Adrenal gland (tissue), 9 donors: ENCODE measurements at regions not wholly inside any gene's neighbourhood (a gene's known extent, or its start where the extent isn't known, plus 50 kb on each side); places are given as distances from the start of the nearest gene placed in this dataset.
"Not testable (repeated sequence)": the region's sequence is repeated elsewhere in the genome, so short reads cannot be mapped to it uniquely, and the experiment has no call there.

Experiments
- DNase-seq, 7 donors: peaks; one replicate each; pipeline ENCODE4 v3.0.0-alpha.2; 2019 to 2020
- H3K27ac ChIP-seq, 5 donors: fragments of 200-600 bp; sonication (generic) in 4 of 5; 1 replicate in 3 of 5; 2 replicates in 2 of 5; pipeline versions ENCODE4 v1.5.1 to v1.8.0; 2016 to 2020; ENCODE audit warnings: mild to moderate bottlenecking in 1 of 5
- H3K27me3 ChIP-seq: fragments of 200-600 bp; 2 replicates; pipeline ENCODE4 v1.8.0; 2021
- H3K36me3 ChIP-seq, 2 donors: fragments of 200-600 bp; replicated peaks in 1 of 2; 1 replicate in 1 of 2; 2 replicates in 1 of 2; pipeline versions ENCODE4 v1.5.1 to v1.8.0; 2018 to 2022
- H3K4me1 ChIP-seq, 2 donors: fragments of 200-600 bp; replicated peaks in 1 of 2; 1 replicate in 1 of 2; 2 replicates in 1 of 2; pipeline versions ENCODE4 v1.5.1 to v1.8.0; 2018 to 2021
- H3K4me3 ChIP-seq, 4 donors: fragments of 200-600 bp; sonication (generic) in 3 of 4; one replicate each; pipeline ENCODE4 v1.5.1; 2016 to 2018
- H3K9me3 ChIP-seq, 3 donors: fragments of 200-600 bp; sonication (generic) in 1 of 3; replicated peaks in 1 of 3; 1 replicate in 2 of 3; 2 replicates in 1 of 3; pipeline versions ENCODE4 v1.5.1 to v1.8.0; 2016 to 2021
- POLR2A ChIP-seq, 2 donors: fragments of 450-650 bp; IDR thresholded peaks; one replicate each; pipeline ENCODE4 v1.6.1; 2017; ENCODE audit warnings: antibody characterized with exemption in 2 of 2, mild to moderate bottlenecking in 2 of 2, moderate library complexity in 1 of 2
- WGBS, 4 donors: extraction: QIAGEN DNeasy Blood & Tissue Kit in 2 of 4; methylation state at CpG; one replicate each; pipeline versions ENCODE4 v1.1.5 to v1.1.7; 2013 to 2017; 5-methylcytosine and 5-hydroxymethylcytosine counted together
- intact Hi-C, 2 donors: fragments of 100-400 bp; cut with DNase I; formaldehyde crosslinking; loops; one replicate each; pipeline versions ENCODE4 v1.14.1 to v1.15.0; 2022 to 2023
- TF ChIP-seq, protein P1 (sequence below), 6 experiments: fragments of 450-650 bp in 4 of 6; fragments of 200-600 bp in 2 of 6; sonication (generic) in 1 of 6; IDR thresholded peaks; 1 replicate in 5 of 6; 2 replicates in 1 of 6; pipeline versions ENCODE4 v1.5.1 to v1.8.0; 2016 to 2021; ENCODE audit warnings: antibody characterized with exemption in 6 of 6, mild to moderate bottlenecking in 2 of 6, moderate library complexity in 1 of 6
- donor health status: healthy with polysubstance abuse.
- donor health status: Bipolar disorder and iron deficiency.
- donor health status: DM: yes; HTN: yes; CAD: no.
- donor health status: DM: no; HTN: no; CAD: no.
- donor health status: DM: no; HTN: no; CAD: no.

DNA sequence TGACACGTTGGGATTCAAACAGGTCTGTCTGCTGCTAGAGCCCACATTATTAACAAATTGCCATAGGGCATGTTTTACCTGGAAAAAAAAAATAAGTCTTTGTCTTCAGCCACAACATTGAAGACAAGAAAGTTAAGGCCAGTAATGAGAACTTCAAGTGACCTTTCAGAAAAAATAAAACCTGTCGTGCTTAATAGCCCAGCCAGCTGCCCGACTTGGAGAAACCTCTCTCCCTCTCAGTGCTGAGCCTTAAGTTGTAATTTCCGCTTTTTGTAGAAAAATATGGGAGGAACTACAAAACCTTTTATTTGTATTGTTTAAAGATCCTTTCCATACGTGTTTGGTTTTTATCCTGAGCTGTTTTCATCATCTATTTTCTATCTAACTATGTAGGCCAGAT, 454.3 kb upstream of the SLITRK6 start:
- H3K4me1 ChIP-seq, H3K27me3 ChIP-seq, intact Hi-C loops, DNase-seq, H3K4me3 ChIP-seq, H3K36me3 ChIP-seq, H3K9me3 ChIP-seq, H3K27ac ChIP-seq: not testable (repeated sequence)
- no CpG with 5 or more reads among the region's 5 CpGs for WGBS, 4 donors

GRCh38 chr13:86255820-86256219, 456.6 kb upstream of the SLITRK6 start:
- H3K27me3 ChIP-seq, H3K4me1 ChIP-seq, H3K9me3 ChIP-seq, H3K36me3 ChIP-seq, intact Hi-C loops, DNase-seq, H3K4me3 ChIP-seq, H3K27ac ChIP-seq: not testable (repeated sequence)
- no CpG with 5 or more reads among the region's 2 CpGs for WGBS, 4 donors

DNA sequence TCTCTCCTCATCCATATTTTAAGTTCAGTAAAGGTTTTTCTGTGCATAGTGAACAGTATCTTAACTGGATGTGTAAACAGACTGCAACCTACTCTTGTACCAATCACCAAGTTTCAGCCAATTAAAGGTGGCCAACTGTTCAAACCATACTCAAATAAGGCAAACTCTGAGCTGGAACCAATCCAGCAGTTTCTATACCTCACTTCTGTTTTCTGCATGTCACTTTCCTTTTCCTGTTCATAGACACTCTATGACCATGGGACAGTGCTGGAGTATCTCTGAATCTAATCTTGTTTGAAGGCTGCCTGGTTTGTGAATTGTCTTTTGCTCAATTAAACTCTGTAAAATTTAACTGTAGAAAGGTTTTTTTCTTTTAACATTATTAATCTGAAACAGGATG, 470.3 kb upstream of the SLITRK6 start:
- Histone ChIP-seq H3K27ac (no peak overlapping the region), H3K9me3 (no peaks in the 10 kb centered on the region), H3K27me3 (no peaks in the 10 kb centered on the region), H3K4me3 (no peak overlapping the region), H3K36me3 (no peaks in the 10 kb centered on the region), H3K4me1 (no peaks in the 10 kb centered on the region)
- DNase-seq: no peak
- intact Hi-C loops: no loop called here
- no peak for TF ChIP-seq POLR2A (IDR thresholded peaks at IDR 0.05)
- TF ChIP-seq, protein P1, sequence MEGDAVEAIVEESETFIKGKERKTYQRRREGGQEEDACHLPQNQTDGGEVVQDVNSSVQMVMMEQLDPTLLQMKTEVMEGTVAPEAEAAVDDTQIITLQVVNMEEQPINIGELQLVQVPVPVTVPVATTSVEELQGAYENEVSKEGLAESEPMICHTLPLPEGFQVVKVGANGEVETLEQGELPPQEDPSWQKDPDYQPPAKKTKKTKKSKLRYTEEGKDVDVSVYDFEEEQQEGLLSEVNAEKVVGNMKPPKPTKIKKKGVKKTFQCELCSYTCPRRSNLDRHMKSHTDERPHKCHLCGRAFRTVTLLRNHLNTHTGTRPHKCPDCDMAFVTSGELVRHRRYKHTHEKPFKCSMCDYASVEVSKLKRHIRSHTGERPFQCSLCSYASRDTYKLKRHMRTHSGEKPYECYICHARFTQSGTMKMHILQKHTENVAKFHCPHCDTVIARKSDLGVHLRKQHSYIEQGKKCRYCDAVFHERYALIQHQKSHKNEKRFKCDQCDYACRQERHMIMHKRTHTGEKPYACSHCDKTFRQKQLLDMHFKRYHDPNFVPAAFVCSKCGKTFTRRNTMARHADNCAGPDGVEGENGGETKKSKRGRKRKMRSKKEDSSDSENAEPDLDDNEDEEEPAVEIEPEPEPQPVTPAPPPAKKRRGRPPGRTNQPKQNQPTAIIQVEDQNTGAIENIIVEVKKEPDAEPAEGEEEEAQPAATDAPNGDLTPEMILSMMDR (IDR thresholded peaks at IDR 0.05): no peak

GRCh38 chr13:86282442-86282841, 483.2 kb upstream of the SLITRK6 start:
- TF ChIP-seq POLR2A (IDR thresholded peaks at IDR 0.05): no peak
- TF ChIP-seq, protein P1 (IDR thresholded peaks at IDR 0.05): no peak
- no peak for DNase-seq
- no peaks in the 10 kb centered on the region for H3K9me3 ChIP-seq
- H3K36me3 ChIP-seq: no peaks in the 10 kb centered on the region
- H3K4me3 ChIP-seq: no peak overlapping the region
- intact Hi-C loops: no loop called here
- WGBS, 4 donors: 0 to 15% (median 9%) methylated on average over 2 of the region's 2 CpGs
- no peak overlapping the region for H3K27ac ChIP-seq
- no peaks in the 10 kb centered on the region for H3K4me1 ChIP-seq
- no peaks in the 10 kb centered on the region for H3K27me3 ChIP-seq

GRCh38 chr13:86283031-86283430, 483.8 kb upstream of the SLITRK6 start:
- intact Hi-C loops: no loop called here
- Histone ChIP-seq H3K27me3 (no peaks in the 10 kb centered on the region), H3K27ac (no peak overlapping the region), H3K36me3 (no peaks in the 10 kb centered on the region), H3K9me3 (no peaks in the 10 kb centered on the region), H3K4me3 (no peak overlapping the region), H3K4me1 (no peaks in the 10 kb centered on the region)
- 87 to 94% (median 91%) methylated on average over 3 of the region's 3 CpGs for WGBS, 4 donors
- DNase-seq: no peak
- no peak for TF ChIP-seq POLR2A (IDR thresholded peaks at IDR 0.05)
- TF ChIP-seq, protein P1 (IDR thresholded peaks at IDR 0.05): no peak
